ENCODE measurements at regions not wholly inside any gene's neighbourhood (a gene's known extent, or its start where the extent isn't known, plus 50 kb on each side); places are given as distances from the start of the nearest gene placed in this dataset.

- TF ChIP-seq POLR2A (IDR thresholded peaks at IDR 0.05; ENCODE audit: low read length): no peak
- no peak for TF ChIP-seq GATA1 (IDR thresholded peaks at IDR 0.05; ENCODE audit: low read depth, low read length)
Measured at GRCh38 chr13:73975767-73976166, 158.4 kb downstream of the KLF12 start.
